Activated T-cell treated with anti-CD3 and anti-CD28 coated beads, Interleukin-2, amount 50 U/mL, for 24 hours (primary cell): ENCODE measurements at regions not wholly inside any gene's neighbourhood (a gene's known extent, or its start where the extent isn't known, plus 50 kb on each side); places are given as distances from the start of the nearest gene placed in this dataset.

Source experiments
- DNase-seq: peaks from one replicate; pipeline ENCODE4 v3.0.0-alpha.2; 2020
- H3K27ac Mint-ChIP-seq: 2 replicates; pipeline ENCODE4 v1.8.0; 2020; ENCODE audit warnings: mild to moderate bottlenecking, mixed read lengths
- H3K27me3 Mint-ChIP-seq: 2 replicates; pipeline ENCODE4 v1.8.0; 2020; ENCODE audit warnings: mixed read lengths
- H3K36me3 Mint-ChIP-seq: 2 replicates; pipeline ENCODE4 v1.8.0; 2020; ENCODE audit warnings: low read depth, mixed read lengths
- H3K4me1 Mint-ChIP-seq: 2 replicates; pipeline ENCODE4 v1.8.0; 2020; ENCODE audit warnings: low read depth, mixed read lengths
- H3K4me3 Mint-ChIP-seq: 2 replicates; pipeline ENCODE4 v1.8.0; 2020; ENCODE audit warnings: mild to moderate bottlenecking, moderate library complexity, mixed read lengths
- H3K9me3 Mint-ChIP-seq: 2 replicates; pipeline ENCODE4 v1.8.0; 2020; ENCODE audit warnings: mixed read lengths

GRCh38 chr15:47397655-47398054 is 319.6 kb upstream of the SEMA6D start:
- H3K4me3 Mint-ChIP-seq, result no peak overlapping the region
- no peak for DNase-seq
- H3K36me3 Mint-ChIP-seq, result no peaks in the 10 kb centered on the region
- no peaks in the 10 kb centered on the region for H3K4me1 Mint-ChIP-seq
- no peak overlapping the region for H3K27ac Mint-ChIP-seq
- H3K9me3 Mint-ChIP-seq, result no peaks in the 10 kb centered on the region
- H3K27me3 Mint-ChIP-seq, result no peaks in the 10 kb centered on the region

GRCh38 chr15:47398132-47398531 is 319.2 kb upstream of the SEMA6D start:
- Mint-ChIP-seq H3K36me3 (no peaks in the 10 kb centered on the region), H3K27me3 (no peaks in the 10 kb centered on the region), H3K4me3 (no peak overlapping the region), H3K9me3 (no peaks in the 10 kb centered on the region), H3K27ac (no peak overlapping the region), H3K4me1 (no peaks in the 10 kb centered on the region)
- no peak for DNase-seq

GRCh38 chr15:47398594-47398993 is 318.7 kb upstream of the SEMA6D start:
- no peak for DNase-seq
- H3K4me1 Mint-ChIP-seq, result no peaks in the 10 kb centered on the region
- no peak overlapping the region for H3K27ac Mint-ChIP-seq
- H3K4me3 Mint-ChIP-seq, result no peak overlapping the region
- no peaks in the 10 kb centered on the region for H3K27me3 Mint-ChIP-seq
- H3K9me3 Mint-ChIP-seq, result no peaks in the 10 kb centered on the region
- H3K36me3 Mint-ChIP-seq, result no peaks in the 10 kb centered on the region

- H3K4me3 Mint-ChIP-seq, result no peak overlapping the region
- no peak for DNase-seq
- no peaks in the 10 kb centered on the region for H3K4me1 Mint-ChIP-seq
- no peaks in the 10 kb centered on the region for H3K27me3 Mint-ChIP-seq
- H3K27ac Mint-ChIP-seq, result no peak overlapping the region
- H3K9me3 Mint-ChIP-seq, result no peaks in the 10 kb centered on the region
- H3K36me3 Mint-ChIP-seq, result no peaks in the 10 kb centered on the region
These were observed 318.2 kb upstream of the SEMA6D start for GRCh38 chr15:47399100-47399499.

- DNase-seq, result no peak
- no peaks in the 10 kb centered on the region for H3K36me3 Mint-ChIP-seq
- H3K9me3 Mint-ChIP-seq, result no peaks in the 10 kb centered on the region
- H3K4me1 Mint-ChIP-seq, result no peaks in the 10 kb centered on the region
- H3K4me3 Mint-ChIP-seq, result no peak overlapping the region
- no peak overlapping the region for H3K27ac Mint-ChIP-seq
- H3K27me3 Mint-ChIP-seq, result no peaks in the 10 kb centered on the region
These were observed 316.7 kb upstream of the SEMA6D start for GRCh38 chr15:47400603-47401002.

GRCh38 chr15:47401427-47401826 is 315.9 kb upstream of the SEMA6D start:
- Mint-ChIP-seq H3K9me3 (no peaks in the 10 kb centered on the region), H3K27ac (no peak overlapping the region), H3K36me3 (no peaks in the 10 kb centered on the region), H3K4me1 (no peaks in the 10 kb centered on the region), H3K27me3 (no peaks in the 10 kb centered on the region), H3K4me3 (no peak overlapping the region)
- no peak for DNase-seq

- no peaks in the 10 kb centered on the region for H3K36me3 Mint-ChIP-seq
- H3K4me3 Mint-ChIP-seq, result no peak overlapping the region
- no peaks in the 10 kb centered on the region for H3K27me3 Mint-ChIP-seq
- DNase-seq, result no peak
- H3K9me3 Mint-ChIP-seq, result no peaks in the 10 kb centered on the region
- no peak overlapping the region for H3K27ac Mint-ChIP-seq
- H3K4me1 Mint-ChIP-seq, result no peaks in the 10 kb centered on the region
These were observed 314.5 kb upstream of the SEMA6D start for GRCh38 chr15:47402829-47403228.

- H3K9me3 Mint-ChIP-seq, result no peaks in the 10 kb centered on the region
- H3K4me3 Mint-ChIP-seq, result no peak overlapping the region
- H3K27ac Mint-ChIP-seq, result no peak overlapping the region
- DNase-seq, result no peak
- H3K27me3 Mint-ChIP-seq, result no peaks in the 10 kb centered on the region
- H3K36me3 Mint-ChIP-seq, result no peaks in the 10 kb centered on the region
- H3K4me1 Mint-ChIP-seq, result no peaks in the 10 kb centered on the region
These were observed 312.4 kb upstream of the SEMA6D start for GRCh38 chr15:47404877-47405276.

- H3K27me3 Mint-ChIP-seq, result no peaks in the 10 kb centered on the region
- H3K4me1 Mint-ChIP-seq, result no peaks in the 10 kb centered on the region
- no peak for DNase-seq
- H3K9me3 Mint-ChIP-seq, result no peaks in the 10 kb centered on the region
- H3K36me3 Mint-ChIP-seq, result no peaks in the 10 kb centered on the region
- H3K27ac Mint-ChIP-seq, result no peak overlapping the region
- H3K4me3 Mint-ChIP-seq, result no peak overlapping the region
These were observed 311.7 kb upstream of the SEMA6D start for GRCh38 chr15:47405365-47406162.

- no peaks in the 10 kb centered on the region for H3K4me1 Mint-ChIP-seq
- H3K27me3 Mint-ChIP-seq, result no peaks in the 10 kb centered on the region
- H3K36me3 Mint-ChIP-seq, result no peaks in the 10 kb centered on the region
- H3K27ac Mint-ChIP-seq, result no peak overlapping the region
- H3K4me3 Mint-ChIP-seq, result no peak overlapping the region
- no peaks in the 10 kb centered on the region for H3K9me3 Mint-ChIP-seq
- no peak for DNase-seq
These were observed 309.6 kb upstream of the SEMA6D start for GRCh38 chr15:47407692-47408091.

GRCh38 chr15:47409038-47409437 is 308.3 kb upstream of the SEMA6D start:
- H3K36me3 Mint-ChIP-seq, result no peaks in the 10 kb centered on the region
- no peak overlapping the region for H3K27ac Mint-ChIP-seq
- no peaks in the 10 kb centered on the region for H3K27me3 Mint-ChIP-seq
- no peaks in the 10 kb centered on the region for H3K9me3 Mint-ChIP-seq
- H3K4me1 Mint-ChIP-seq, result no peaks in the 10 kb centered on the region
- no peak for DNase-seq
- H3K4me3 Mint-ChIP-seq, result no peak overlapping the region

GRCh38 chr15:47409600-47409999 is 307.7 kb upstream of the SEMA6D start:
- Mint-ChIP-seq H3K27me3 (no peaks in the 10 kb centered on the region), H3K27ac (no peak overlapping the region), H3K9me3 (no peaks in the 10 kb centered on the region), H3K4me1 (no peaks in the 10 kb centered on the region), H3K36me3 (no peaks in the 10 kb centered on the region), H3K4me3 (no peak overlapping the region)
- no peak for DNase-seq

GRCh38 chr15:47410247-47410646 is 307.1 kb upstream of the SEMA6D start:
- no peaks in the 10 kb centered on the region for H3K36me3 Mint-ChIP-seq
- H3K27ac Mint-ChIP-seq, result no peak overlapping the region
- H3K27me3 Mint-ChIP-seq, result no peaks in the 10 kb centered on the region
- DNase-seq, result no peak
- H3K4me3 Mint-ChIP-seq, result no peak overlapping the region
- no peaks in the 10 kb centered on the region for H3K4me1 Mint-ChIP-seq
- no peaks in the 10 kb centered on the region for H3K9me3 Mint-ChIP-seq

- Mint-ChIP-seq H3K4me3 (no peak overlapping the region), H3K27me3 (no peaks in the 10 kb centered on the region), H3K36me3 (no peaks in the 10 kb centered on the region), H3K9me3 (no peaks in the 10 kb centered on the region), H3K27ac (no peak overlapping the region), H3K4me1 (no peaks in the 10 kb centered on the region)
- no peak for DNase-seq
These were observed 305.6 kb upstream of the SEMA6D start for GRCh38 chr15:47411733-47412132.

- DNase-seq, result no peak
- H3K9me3 Mint-ChIP-seq, result no peaks in the 10 kb centered on the region
- no peak overlapping the region for H3K4me3 Mint-ChIP-seq
- no peaks in the 10 kb centered on the region for H3K4me1 Mint-ChIP-seq
- H3K27ac Mint-ChIP-seq, result no peak overlapping the region
- H3K36me3 Mint-ChIP-seq, result no peaks in the 10 kb centered on the region
- H3K27me3 Mint-ChIP-seq, result no peaks in the 10 kb centered on the region
These were observed 305.2 kb upstream of the SEMA6D start for GRCh38 chr15:47412136-47412535.

- Mint-ChIP-seq H3K4me1 (no peaks in the 10 kb centered on the region), H3K27me3 (no peaks in the 10 kb centered on the region), H3K9me3 (no peaks in the 10 kb centered on the region), H3K27ac (no peak overlapping the region), H3K4me3 (no peak overlapping the region), H3K36me3 (no peaks in the 10 kb centered on the region)
- no peak for DNase-seq
These were observed 304.5 kb upstream of the SEMA6D start for GRCh38 chr15:47412802-47413201.
